Left renal cortex interstitium (tissue), 4 donors: ENCODE measurements at regions not wholly inside any gene's neighbourhood (a gene's known extent, or its start where the extent isn't known, plus 50 kb on each side); places are given as distances from the start of the nearest gene placed in this dataset.

ENCODE experiments used
- DNase-seq, 4 donors: peaks; one replicate each; pipeline ENCODE4 v3.0.0-alpha.2; 2013; ENCODE audit warnings: low read depth in 4 of 4, low spot score in 2 of 4, missing footprints in 1 of 4

- no peak for DNase-seq
Measured at GRCh38 chr2:120807751-120808150, 72.1 kb downstream of the GLI2 start.

- DNase-seq, result no peak
Measured at GRCh38 chr2:120809151-120809550, 73.5 kb downstream of the GLI2 start.

- DNase-seq, result no peak
Measured at GRCh38 chr2:120809609-120810440, 74.2 kb downstream of the GLI2 start.

- no peak for DNase-seq
Measured at GRCh38 chr2:120810639-120811038, 75.0 kb downstream of the GLI2 start.

GRCh38 chr2:120812866-120813265, 77.2 kb downstream of the GLI2 start:
- DNase-seq, result no peak

DNA sequence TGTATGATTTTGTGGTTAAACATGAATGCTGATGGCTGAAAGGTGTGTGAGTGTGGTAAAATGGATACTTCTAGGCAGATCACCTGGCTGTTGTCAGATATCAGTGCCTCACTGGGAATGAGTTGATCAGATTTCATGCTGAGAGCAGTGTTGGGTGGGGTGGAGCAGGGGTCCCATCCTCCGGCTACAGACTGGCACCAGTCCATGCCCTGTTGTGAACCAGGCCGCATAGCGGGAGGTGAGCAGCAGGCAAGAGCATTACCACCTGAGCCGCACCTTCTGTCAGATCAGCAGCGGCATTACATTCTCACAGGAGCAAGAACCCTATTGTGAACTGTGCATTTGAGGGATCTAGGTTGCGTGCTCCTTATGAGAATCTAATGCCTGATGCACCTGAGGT, 78.7 kb downstream of the GLI2 start:
- DNase-seq, result no peak

DNA sequence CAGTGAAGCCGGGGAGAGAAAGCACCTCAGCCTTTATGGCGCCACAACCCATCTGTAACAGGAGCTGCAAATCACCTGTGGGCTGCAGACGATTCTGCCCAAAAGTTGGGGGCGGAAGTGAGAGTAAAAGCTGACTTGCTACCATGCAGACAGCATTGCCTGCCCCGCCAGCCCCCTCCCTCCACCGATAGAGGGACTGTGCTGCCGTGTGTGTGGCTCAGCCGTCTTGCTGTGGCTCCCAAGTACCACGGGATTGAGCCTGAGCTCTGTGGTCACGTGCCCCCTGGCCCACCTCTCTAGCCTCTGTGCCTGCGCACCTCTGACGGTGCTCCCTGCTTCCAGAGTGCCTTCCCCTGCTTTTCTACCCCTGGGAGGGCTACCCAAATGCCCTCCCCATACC, 79.6 kb downstream of the GLI2 start:
- DNase-seq, result no peak

DNA sequence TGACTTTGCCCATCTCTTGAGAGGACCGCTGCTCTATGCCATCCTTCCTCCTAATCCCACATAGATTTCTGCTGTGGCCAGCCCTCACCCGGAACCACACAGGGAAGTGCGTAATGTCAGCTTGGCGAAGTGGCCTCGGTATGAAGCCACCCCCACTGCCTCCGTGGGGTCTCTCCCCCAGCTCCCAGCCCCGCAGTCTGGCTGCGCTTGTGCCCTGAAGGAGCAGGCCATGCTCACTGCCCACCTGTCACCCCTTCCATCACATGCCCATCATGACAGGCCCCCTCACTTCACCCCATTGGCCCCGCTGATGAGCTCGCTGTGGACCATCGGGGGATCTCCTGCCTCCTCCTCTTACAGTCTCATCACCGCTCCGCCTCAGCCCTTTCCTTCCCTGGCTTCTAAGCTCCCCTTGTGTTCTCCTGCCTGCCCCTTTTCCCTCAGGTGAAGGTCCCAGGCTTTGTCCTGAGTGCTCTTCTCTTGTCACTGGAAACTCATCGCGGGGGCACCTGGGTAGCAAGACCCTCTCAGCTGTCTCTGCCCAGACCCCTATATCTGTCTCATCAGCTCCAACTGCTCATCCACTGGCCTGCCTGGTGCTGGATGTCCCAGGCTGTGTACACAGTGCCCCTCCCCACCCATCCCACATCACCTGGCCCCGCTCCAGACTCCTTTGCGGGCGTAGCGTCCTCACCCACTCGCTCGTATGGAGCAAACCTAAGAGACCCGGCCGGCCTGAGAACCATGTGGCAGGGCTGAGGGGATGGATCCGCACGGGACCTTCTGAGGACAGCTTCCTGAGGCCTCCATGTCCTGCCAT, 81.7 kb downstream of the GLI2 start:
- no peak for DNase-seq

GRCh38 chr2:120817956-120818325, 82.3 kb downstream of the GLI2 start:
- no peak for DNase-seq

DNA sequence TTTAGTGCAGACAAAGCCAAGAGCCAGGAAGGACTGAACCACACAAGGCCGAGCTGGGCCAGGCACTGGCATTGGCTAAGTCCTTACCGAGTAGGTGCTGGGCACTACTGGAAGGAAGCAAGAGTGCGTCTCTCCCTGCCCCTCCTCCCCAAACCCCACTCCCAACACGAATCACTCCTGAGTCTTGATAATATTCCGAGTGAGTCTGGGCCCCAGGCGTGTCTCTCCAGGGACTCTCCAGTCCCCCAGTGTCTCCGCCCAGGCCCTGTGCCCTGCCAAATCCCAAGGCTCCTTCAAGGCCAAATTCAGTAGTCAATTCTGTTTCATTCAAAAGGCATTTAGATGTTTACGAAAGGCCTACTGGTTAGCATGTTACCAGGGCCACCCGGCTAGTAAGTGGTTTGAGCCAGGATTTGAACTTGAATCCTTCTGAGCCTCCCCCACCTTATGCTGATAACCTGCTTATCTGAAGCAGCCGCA, 82.8 kb downstream of the GLI2 start:
- DNase-seq, result no peak

- DNase-seq, result no peak
Measured at GRCh38 chr2:120819720-120820210, 84.1 kb downstream of the GLI2 start.

DNA sequence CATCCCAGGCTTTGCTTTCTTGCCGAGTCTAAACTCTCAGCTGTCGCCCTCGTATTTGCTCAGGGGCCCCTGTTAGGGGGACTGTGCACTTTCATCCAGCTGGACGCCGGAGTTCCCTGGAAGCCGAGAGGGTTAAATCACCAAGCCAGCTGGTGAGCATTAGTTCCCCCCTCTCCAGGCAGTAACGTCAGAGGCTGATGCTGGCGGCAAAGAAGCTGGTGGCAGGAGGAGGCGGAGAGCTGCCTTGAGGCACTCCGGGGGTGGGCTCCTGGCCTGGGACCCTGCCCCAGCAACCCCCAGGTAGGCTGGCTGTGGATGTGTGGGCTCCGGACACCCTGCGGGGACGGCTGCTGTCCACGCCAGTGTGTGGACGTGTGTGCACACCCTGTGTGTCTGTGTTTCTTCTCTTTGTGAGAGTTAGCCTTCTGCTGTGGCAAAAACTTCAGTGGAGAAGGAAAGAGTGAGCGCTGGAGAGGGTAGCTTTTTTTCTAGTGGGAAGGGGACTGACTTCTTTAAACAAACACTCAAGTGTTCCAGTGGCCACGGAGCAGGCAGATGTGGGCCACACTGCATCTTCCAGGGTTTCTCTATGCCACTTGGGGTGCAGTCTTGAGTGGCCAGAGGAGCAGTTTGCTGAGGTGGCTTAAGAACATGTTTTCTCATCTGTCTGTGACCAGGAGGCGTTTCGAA, 84.7 kb downstream of the GLI2 start:
- DNase-seq, result peak in 2 of 4 donors; percentile 65 to 76

DNA sequence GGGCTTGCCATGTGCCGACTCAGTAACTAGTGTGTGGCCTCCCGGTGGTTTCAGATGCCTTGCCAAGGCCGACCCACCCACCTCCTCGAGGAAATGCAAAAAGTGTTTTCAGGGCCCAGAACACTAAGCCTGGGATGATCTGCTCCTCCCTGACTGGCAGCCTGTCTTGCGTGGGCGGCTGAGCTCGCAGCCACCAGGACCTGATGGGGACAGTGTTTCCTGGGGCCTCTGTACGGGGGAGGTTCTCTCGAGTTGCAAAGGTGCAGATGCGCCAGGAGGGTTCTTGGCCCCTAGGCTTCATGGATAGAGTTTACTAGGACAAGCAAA, 85.2 kb downstream of the GLI2 start:
- no peak for DNase-seq

DNA sequence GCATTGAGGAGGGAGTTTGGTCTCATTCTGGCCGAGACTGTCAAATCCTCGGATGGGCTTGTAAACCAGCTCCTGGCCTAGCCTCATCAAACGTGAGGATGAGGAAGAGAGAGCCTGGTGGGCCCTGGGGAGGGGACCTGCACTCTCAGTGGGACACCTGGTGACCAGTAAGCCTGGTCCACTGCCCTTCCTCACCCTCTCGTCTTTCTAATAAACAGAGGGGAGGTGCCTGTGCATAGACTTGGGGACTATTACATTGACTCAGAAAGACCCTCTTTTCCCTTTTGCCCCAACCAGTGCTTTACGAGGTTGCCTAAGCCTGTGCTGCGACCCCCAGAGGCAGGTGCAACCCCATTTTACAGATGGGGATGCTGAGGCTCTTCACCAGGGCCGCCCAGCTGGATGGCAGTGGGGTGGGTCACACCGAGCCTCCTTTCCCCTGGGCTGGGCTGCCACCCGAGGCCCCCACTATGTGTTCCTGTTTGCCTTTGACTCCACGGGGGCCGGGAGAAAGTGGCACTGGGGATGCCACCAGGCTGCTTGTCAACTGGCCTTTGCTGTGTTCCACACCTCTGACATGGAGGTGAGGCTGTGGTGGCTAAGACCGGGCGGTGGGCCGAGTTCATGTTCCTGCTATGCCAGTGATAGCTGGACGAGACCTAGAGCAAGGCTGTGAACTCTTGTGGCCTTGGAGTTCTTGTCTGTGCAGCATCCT, 85.9 kb downstream of the GLI2 start:
- DNase-seq, result no peak

DNA sequence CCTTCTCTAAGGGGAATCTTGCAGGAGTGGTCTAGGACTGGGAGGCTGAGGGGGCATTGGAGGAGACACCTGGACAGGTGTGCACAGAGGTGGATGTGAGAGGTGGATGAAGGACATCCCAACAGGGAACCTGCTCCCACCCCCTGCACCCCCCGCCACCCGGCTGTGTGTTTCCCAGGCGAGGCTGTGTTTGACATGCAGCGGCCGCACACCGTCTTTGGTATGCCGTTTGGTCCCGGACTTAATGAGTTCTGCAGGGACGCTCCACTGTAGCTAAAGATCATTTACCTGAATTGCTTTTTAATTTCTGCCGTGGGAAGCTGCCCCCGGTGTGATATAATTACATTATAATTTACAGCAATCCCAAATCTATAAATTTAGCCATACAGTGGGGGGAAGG, 87.3 kb downstream of the GLI2 start:
- DNase-seq, result no peak

GRCh38 chr2:120823551-120823950, 87.9 kb downstream of the GLI2 start:
- no peak for DNase-seq

DNA sequence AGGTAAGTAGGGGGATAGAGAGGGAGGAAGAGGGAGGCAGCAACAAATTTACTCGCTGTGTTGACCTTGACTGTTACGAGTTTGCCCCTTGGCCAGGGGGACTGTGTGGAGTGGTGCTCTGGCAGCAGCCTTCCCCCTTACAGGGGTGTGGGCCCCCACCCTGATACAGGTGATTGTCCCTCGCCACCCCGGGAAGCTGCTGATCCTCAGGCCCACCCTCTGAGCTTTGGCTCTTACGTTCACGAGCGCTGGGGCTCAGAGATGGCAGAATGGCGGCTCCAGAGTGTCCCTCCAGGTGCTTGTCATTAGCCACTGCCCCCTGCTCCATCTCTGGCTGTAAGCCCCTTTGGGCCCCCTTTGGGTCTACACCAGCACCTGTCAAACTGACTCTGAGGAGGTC, 88.6 kb downstream of the GLI2 start:
- DNase-seq, result no peak

- no peak for DNase-seq
Measured at GRCh38 chr2:120825370-120826259, 89.9 kb downstream of the GLI2 start.

DNA sequence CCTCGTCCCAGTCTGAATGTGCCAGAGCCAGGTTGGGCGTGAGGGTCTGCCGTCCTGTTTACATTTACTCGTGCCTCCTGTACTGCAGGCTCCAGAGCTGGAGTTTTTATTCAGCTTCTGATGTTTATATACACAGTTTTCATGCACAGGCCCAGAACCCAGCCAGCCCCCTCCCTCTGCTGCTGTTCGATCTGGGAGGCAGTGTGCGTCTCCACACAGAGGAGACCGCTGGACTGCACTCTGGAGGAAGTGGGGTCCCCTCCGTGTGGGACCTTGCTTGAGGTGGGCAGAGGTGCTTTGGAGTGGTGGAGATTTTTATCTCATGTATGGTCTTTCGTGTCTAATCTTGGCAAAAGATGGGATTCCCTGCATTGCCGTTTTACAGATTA, 90.6 kb downstream of the GLI2 start:
- DNase-seq, result no peak
